ENCODE measurements at regions not wholly inside any gene's neighbourhood (a gene's known extent, or its start where the extent isn't known, plus 50 kb on each side); places are given as distances from the start of the nearest gene placed in this dataset.

DNA sequence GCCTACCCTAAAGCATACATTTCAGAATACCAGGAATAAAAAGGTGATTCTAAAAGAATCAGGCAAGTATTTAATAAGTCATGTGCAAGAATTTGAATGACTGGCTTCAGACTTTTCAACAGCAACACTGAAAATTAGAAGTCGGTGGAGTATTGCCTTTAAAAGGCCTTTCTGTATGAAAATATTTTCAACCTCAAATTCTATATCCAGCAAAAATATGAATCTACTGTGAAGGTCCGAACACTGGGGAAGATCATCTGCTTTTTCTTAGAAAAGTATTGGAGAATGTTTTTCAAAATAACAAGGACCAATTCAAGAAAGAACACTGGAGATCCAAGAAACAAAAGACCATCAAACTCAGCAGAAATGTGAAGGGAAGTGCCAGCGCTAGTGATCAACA is 459.5 kb upstream of the KLF12 start:
- Histone ChIP-seq H3K4me1 (ENCODE audit: control insufficient read depth in 2 of 3, insufficient read depth in 2 of 3, low read depth in 1 of 3, low read length in 3 of 3) (no peaks in the 10 kb centered on the region), H3K36me3 (ENCODE audit: control insufficient read depth in 2 of 3, insufficient read depth in 3 of 3, low read length in 3 of 3) (no peaks in the 10 kb centered on the region), H3K27me3 (ENCODE audit: control insufficient read depth, insufficient read depth, low read length) (no peaks in the 10 kb centered on the region), H3K4me3 (ENCODE audit: low read length in 3 of 3) (no peak overlapping the region), H3K9ac (ENCODE audit: low read length in 3 of 3) (no peak overlapping the region), H3K9me3 (ENCODE audit: control insufficient read depth in 2 of 3, insufficient read depth in 1 of 3, low read length in 3 of 3) (no peaks in the 10 kb centered on the region), H3K27ac (ENCODE audit: low read depth in 2 of 2, low read length in 2 of 2) (no peak overlapping the region)
- FAIRE-seq (no peak), DNase-seq (no peak)
- intact Hi-C loops (cut with DNase I): no loop called here
- TF ChIP-seq, protein P1, sequence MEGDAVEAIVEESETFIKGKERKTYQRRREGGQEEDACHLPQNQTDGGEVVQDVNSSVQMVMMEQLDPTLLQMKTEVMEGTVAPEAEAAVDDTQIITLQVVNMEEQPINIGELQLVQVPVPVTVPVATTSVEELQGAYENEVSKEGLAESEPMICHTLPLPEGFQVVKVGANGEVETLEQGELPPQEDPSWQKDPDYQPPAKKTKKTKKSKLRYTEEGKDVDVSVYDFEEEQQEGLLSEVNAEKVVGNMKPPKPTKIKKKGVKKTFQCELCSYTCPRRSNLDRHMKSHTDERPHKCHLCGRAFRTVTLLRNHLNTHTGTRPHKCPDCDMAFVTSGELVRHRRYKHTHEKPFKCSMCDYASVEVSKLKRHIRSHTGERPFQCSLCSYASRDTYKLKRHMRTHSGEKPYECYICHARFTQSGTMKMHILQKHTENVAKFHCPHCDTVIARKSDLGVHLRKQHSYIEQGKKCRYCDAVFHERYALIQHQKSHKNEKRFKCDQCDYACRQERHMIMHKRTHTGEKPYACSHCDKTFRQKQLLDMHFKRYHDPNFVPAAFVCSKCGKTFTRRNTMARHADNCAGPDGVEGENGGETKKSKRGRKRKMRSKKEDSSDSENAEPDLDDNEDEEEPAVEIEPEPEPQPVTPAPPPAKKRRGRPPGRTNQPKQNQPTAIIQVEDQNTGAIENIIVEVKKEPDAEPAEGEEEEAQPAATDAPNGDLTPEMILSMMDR (IDR thresholded peaks at IDR 0.05; ENCODE audit: borderline replicate concordance, extremely low read depth, insufficient read depth): no peak

DNA sequence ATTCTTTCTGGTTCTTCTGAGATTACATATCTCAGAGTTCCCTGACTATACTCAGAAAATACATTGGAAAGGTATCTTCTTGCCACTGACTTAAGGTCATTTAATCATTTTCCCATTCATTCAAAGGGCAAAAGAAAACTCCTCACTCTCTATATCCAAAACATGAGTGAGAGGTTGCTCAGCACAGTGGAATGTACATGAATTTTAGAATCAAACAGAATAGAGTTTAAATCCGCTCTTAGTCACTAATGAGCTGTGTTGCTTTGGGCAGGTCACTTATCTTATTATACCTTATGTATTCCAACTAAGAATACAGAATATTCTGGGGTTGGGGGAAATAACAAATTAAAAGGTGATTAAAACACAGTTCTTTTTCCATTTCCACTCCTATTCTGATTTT is 452.6 kb upstream of the KLF12 start:
- intact Hi-C loops (cut with DNase I): no loop called here
- Histone ChIP-seq H3K27ac (ENCODE audit: low read depth in 2 of 2, low read length in 2 of 2) (no peak overlapping the region), H3K4me1 (ENCODE audit: control insufficient read depth in 2 of 3, insufficient read depth in 2 of 3, low read depth in 1 of 3, low read length in 3 of 3) (no peaks in the 10 kb centered on the region), H3K9ac (ENCODE audit: low read length in 3 of 3) (no peak overlapping the region), H3K27me3 (ENCODE audit: control insufficient read depth, insufficient read depth, low read length) (no peaks in the 10 kb centered on the region), H3K36me3 (ENCODE audit: control insufficient read depth in 2 of 3, insufficient read depth in 3 of 3, low read length in 3 of 3) (no peaks in the 10 kb centered on the region), H3K4me3 (ENCODE audit: low read length in 3 of 3) (no peak overlapping the region), H3K9me3 (ENCODE audit: control insufficient read depth in 2 of 3, insufficient read depth in 1 of 3, low read length in 3 of 3) (no peaks in the 10 kb centered on the region)
- DNase-seq (no peak), FAIRE-seq (no peak)
- TF ChIP-seq, protein P1 (IDR thresholded peaks at IDR 0.05; ENCODE audit: borderline replicate concordance, extremely low read depth, insufficient read depth): no peak

DNA sequence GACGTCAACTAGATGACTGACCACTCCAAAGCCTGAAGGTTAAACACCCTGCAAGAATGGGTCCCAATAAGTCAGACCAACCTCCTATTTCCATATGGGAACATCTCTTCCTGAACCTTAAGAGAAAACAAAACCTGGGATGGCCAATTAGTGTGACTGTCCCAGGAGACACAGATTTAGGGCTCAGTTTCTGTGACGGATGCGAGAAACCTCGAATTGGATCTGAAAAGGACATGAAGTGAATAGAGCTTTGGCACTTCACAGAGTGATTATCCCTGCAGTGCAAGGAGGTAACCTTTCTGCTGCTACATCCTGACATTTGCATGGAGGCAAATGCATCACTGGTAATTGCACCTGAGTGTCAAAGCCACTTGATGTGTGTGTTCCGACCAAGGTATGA is 442.2 kb upstream of the KLF12 start:
- DNase-seq (no peak), FAIRE-seq (no peak)
- Histone ChIP-seq H3K27me3 (ENCODE audit: control insufficient read depth, insufficient read depth, low read length) (no peaks in the 10 kb centered on the region), H3K36me3 (ENCODE audit: control insufficient read depth in 2 of 3, insufficient read depth in 3 of 3, low read length in 3 of 3) (no peaks in the 10 kb centered on the region), H3K4me1 (ENCODE audit: control insufficient read depth in 2 of 3, insufficient read depth in 2 of 3, low read depth in 1 of 3, low read length in 3 of 3) (peaks cover 0 to 2% (median 0%) of the 10 kb centered on the region in 3 donors), H3K4me3 (ENCODE audit: low read length in 3 of 3) (no peak overlapping the region), H3K9ac (ENCODE audit: low read length in 3 of 3) (no peak overlapping the region), H3K27ac (ENCODE audit: low read depth in 2 of 2, low read length in 2 of 2) (no peak overlapping the region), H3K9me3 (ENCODE audit: control insufficient read depth in 2 of 3, insufficient read depth in 1 of 3, low read length in 3 of 3) (no peaks in the 10 kb centered on the region)
- intact Hi-C loops (cut with DNase I): no loop called here
- TF ChIP-seq, protein P1 (IDR thresholded peaks at IDR 0.05; ENCODE audit: borderline replicate concordance, extremely low read depth, insufficient read depth): no peak

DNA sequence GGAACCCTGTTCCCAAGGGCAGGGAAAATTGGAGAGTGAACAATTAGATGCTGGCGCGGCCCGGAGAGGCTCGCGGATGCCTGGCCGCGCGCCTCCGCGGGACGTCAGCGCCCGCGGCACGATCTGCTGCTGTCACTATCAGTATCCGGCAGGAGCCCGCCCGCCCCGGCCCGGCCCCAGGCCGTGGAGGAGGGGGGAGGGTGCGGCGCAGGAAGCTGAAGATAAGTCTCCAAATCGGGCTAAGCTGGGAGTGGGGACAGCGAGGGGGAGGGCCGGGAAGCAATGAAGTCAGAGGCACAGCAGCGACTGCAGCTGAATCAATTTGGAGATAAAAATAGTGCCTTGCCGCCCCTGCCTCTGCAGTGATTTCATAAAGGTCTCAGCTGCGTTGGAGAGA is 441.5 kb upstream of the KLF12 start:
- intact Hi-C loops (cut with DNase I): no loop called here
- Histone ChIP-seq H3K9me3 (ENCODE audit: control insufficient read depth in 2 of 3, insufficient read depth in 1 of 3, low read length in 3 of 3) (no peaks in the 10 kb centered on the region), H3K27me3 (ENCODE audit: control insufficient read depth, insufficient read depth, low read length) (no peaks in the 10 kb centered on the region), H3K4me1 (ENCODE audit: control insufficient read depth in 2 of 3, insufficient read depth in 2 of 3, low read depth in 1 of 3, low read length in 3 of 3) (peaks cover 0 to 2% (median 0%) of the 10 kb centered on the region in 3 donors), H3K4me3 (ENCODE audit: low read length in 3 of 3) (peak overlapping the region; percentile 43 to 66 (median 46)), H3K36me3 (ENCODE audit: control insufficient read depth in 2 of 3, insufficient read depth in 3 of 3, low read length in 3 of 3) (no peaks in the 10 kb centered on the region), H3K9ac (ENCODE audit: low read length in 3 of 3) (peak overlapping the region in 2 of 3 donors; percentile 37 to 47), H3K27ac (ENCODE audit: low read depth in 2 of 2, low read length in 2 of 2) (no peak overlapping the region)
- FAIRE-seq (no peak), DNase-seq (peak; percentile 77 to 93 (median 85))
- TF ChIP-seq, protein P1 (IDR thresholded peaks at IDR 0.05; ENCODE audit: borderline replicate concordance, extremely low read depth, insufficient read depth): no peak
